ENCODE measurements at regions not wholly inside any gene's neighbourhood (a gene's known extent, or its start where the extent isn't known, plus 50 kb on each side); places are given as distances from the start of the nearest gene placed in this dataset.

- TF ChIP-seq CTCF (IDR thresholded peaks at IDR 0.05) (no peak), POLR2A (IDR thresholded peaks at IDR 0.05) (no peak)
These were observed 192.6 kb upstream of the MBNL1 start for GRCh38 chr3:152076148-152076547.

All from esophagus squamous epithelium (tissue), 4 donors.